AG04450 (cell line): ENCODE measurements at regions not wholly inside any gene's neighbourhood (a gene's known extent, or its start where the extent isn't known, plus 50 kb on each side); places are given as distances from the start of the nearest gene placed in this dataset.

Experiments
- CTCF ChIA-PET: fragments of 300-600, 350-600 bp; formaldehyde crosslinking; extraction: SDS; loops from one replicate; lab custom pipeline; 2022; ENCODE audit warnings: antibody characterized with exemption, inconsistent platforms; lab: Charles Lee
- POLR2A ChIA-PET: fragments of 350-600 bp; formaldehyde crosslinking; extraction: SDS; loops from one replicate; lab custom pipeline; 2021; ENCODE audit warnings: antibody characterized with exemption, inconsistent platforms; lab: Yijun Ruan, JAX
- DNase-seq: peaks from one replicate; pipeline ENCODE4 v3.0.0-alpha.2; 2011; ENCODE audit warnings: low read depth, low spot score
- H3K27ac ChIP-seq: one replicate; pipeline ENCODE4 v1.5.1; 2012; ENCODE audit warnings: low read depth, low read length, control low read depth
- H3K27me3 ChIP-seq: one replicate; pipeline ENCODE4 v1.6.0; 2012; ENCODE audit warnings: low read length; ENCODE audit not compliant: control insufficient read depth, insufficient read depth
- H3K4me3 ChIP-seq: 2 replicates; pipeline ENCODE4 v1.5.1; 2011; ENCODE audit warnings: mild to moderate bottlenecking, low read depth, low read length, control low read depth
- H3K9me3 ChIP-seq: 2 replicates; pipeline ENCODE4 v1.5.1; 2012; ENCODE audit warnings: low read length; ENCODE audit not compliant: control insufficient read depth, insufficient read depth
- TF ChIP-seq, protein P1 (sequence below): IDR thresholded peaks from 2 replicates; pipeline ENCODE4 v1.5.1; 2011; ENCODE audit warnings: low read depth, low read length, control low read depth, inconsistent platforms

DNA sequence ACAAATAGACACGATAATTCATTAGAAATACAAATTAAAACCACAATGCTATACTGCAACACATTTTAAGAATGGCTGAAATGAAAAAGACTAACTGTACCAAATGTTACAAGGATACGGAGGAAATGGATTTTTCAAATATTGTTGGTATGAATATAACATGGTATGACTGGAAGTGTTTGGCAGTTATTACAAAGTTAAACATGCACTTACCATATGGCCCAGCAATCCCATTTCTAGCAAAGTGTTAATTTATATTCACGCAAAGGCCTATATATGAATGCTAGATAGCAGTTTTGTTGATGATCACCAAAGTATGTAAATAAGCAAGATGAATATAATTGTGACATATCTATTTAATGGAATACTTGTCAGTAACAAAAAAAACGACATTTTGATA lies 497.8 kb upstream of the FSIP2 start:
- Histone ChIP-seq H3K9me3 (no peaks in the 10 kb centered on the region), H3K4me3 (no peak overlapping the region), H3K27me3 (no peaks in the 10 kb centered on the region), H3K27ac (no peak overlapping the region)
- TF ChIP-seq, protein P1, sequence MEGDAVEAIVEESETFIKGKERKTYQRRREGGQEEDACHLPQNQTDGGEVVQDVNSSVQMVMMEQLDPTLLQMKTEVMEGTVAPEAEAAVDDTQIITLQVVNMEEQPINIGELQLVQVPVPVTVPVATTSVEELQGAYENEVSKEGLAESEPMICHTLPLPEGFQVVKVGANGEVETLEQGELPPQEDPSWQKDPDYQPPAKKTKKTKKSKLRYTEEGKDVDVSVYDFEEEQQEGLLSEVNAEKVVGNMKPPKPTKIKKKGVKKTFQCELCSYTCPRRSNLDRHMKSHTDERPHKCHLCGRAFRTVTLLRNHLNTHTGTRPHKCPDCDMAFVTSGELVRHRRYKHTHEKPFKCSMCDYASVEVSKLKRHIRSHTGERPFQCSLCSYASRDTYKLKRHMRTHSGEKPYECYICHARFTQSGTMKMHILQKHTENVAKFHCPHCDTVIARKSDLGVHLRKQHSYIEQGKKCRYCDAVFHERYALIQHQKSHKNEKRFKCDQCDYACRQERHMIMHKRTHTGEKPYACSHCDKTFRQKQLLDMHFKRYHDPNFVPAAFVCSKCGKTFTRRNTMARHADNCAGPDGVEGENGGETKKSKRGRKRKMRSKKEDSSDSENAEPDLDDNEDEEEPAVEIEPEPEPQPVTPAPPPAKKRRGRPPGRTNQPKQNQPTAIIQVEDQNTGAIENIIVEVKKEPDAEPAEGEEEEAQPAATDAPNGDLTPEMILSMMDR: no peak
- ChIA-PET POLR2A (no interaction called here), CTCF (interaction anchor here (0.7 kb wide), 1 partner anchor 39 kb away, joined by 5 read pairs; no protein-coding TSS in a partner anchor)
- no peak for DNase-seq

DNA sequence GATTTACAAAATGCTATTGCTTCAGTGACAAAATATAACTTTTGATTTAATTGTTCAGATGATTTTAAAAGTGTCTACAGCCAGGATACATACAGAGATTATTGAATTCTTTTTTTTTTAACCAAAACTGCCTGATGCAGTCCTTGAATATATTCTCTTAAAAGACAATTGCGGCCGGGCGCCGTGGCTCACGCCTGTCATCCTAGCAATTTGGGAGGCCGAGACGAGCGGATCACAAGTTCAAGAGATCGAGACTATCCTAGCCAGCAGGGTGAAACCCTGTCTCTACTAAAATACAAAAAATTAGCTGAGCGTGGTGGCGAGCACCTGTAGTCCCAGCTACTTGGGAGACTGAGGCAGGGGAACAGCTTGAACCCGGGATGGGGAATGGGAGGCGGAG lies 497.0 kb upstream of the FSIP2 start:
- CTCF ChIA-PET: interaction anchor here (0.7 kb wide), 1 partner anchor 38 kb away, joined by 5 read pairs; no protein-coding TSS in a partner anchor
- DNase-seq: no peak
- TF ChIP-seq, protein P1: no peak

DNA sequence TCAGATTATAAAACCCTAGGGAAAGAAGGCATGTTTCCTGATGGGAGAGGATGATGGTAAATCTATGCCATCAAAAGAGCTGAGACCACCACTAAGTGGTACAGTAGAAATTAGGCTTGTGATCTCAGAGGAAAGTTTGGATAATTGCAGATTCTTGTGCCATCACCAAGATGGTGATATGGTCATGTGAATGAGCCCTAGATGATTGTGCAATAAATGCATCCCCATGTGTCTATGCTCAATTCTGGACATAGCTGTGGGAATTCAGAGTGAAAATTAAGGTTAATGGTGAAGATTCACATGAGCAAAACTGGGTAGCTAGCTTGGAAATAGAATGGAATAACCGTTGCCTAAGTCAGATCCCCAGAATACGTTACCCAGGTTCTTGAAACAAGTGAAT lies 496.1 kb upstream of the FSIP2 start:
- ChIA-PET CTCF (interaction anchor here (0.6 kb wide), 1 partner anchor 630 kb away, joined by 5 read pairs; no protein-coding TSS in a partner anchor), POLR2A (no interaction called here)
- H3K27me3 ChIP-seq: no peaks in the 10 kb centered on the region
- no peak overlapping the region for H3K27ac ChIP-seq
- H3K4me3 ChIP-seq: no peak overlapping the region
- DNase-seq: no peak
- no peaks in the 10 kb centered on the region for H3K9me3 ChIP-seq
- TF ChIP-seq, protein P1: no peak

More for the DNA sequence above, 497.0 kb upstream of the FSIP2 start:
- Histone ChIP-seq H3K27me3 (no peaks in the 10 kb centered on the region), H3K27ac (no peak overlapping the region), H3K4me3 (no peak overlapping the region), H3K9me3 (no peaks in the 10 kb centered on the region)
- POLR2A ChIA-PET: no interaction called here

DNA sequence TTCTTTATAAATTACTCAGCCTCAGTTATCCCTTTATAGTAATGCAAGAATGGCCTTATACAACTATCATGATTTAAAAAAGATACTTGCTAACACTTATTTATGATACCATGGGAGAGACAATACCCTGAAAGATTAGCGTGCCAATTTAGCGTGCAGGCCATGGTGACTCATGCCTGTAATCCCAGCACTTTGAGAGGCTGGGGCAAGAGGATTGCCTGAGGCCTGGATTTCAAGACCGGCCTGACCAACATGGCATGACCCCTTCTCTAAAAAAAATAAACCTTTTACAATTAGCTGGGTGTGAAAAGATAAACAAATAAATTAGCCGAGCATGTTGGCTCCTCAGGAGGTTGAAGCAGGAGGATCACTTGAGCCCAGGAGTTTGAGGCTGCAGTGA lies 493.4 kb upstream of the FSIP2 start:
- ChIA-PET CTCF (no interaction called here), POLR2A (no interaction called here)
- DNase-seq: no peak
- Histone ChIP-seq H3K4me3 (no peak overlapping the region), H3K9me3 (no peaks in the 10 kb centered on the region), H3K27me3 (no peaks in the 10 kb centered on the region), H3K27ac (no peak overlapping the region)
- TF ChIP-seq, protein P1: no peak

DNA sequence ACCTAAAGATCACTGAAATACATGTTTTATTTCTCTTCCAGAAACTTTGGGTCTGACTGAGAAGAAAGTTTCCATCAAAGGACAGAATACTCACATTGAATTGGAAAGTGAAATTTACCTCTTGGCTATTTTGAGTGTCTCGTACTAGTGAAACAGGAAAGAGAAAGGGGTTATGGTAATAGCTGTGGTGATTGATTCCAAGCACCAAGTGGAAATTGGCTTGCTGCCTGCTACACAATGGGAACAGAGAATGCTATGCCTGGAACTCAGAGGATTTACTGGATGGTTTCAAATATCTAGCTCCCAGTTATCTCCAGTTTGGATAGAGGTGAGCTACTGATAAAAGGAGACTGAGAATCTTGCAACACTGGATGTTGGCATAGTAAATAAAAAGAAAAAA lies 492.8 kb upstream of the FSIP2 start:
- Histone ChIP-seq H3K9me3 (no peaks in the 10 kb centered on the region), H3K27me3 (no peaks in the 10 kb centered on the region), H3K27ac (no peak overlapping the region), H3K4me3 (no peak overlapping the region)
- DNase-seq: no peak
- POLR2A ChIA-PET: no interaction called here
- CTCF ChIA-PET: no interaction called here
- TF ChIP-seq, protein P1: no peak
